Endothelial cell of umbilical vein (primary cell): ENCODE measurements at regions not wholly inside any gene's neighbourhood (a gene's known extent, or its start where the extent isn't known, plus 50 kb on each side); places are given as distances from the start of the nearest gene placed in this dataset.

Experiments
- POLR2AphosphoS5 ChIP-seq: IDR thresholded peaks from 2 replicates; pipeline ENCODE4 v1.6.1; 2012; ENCODE audit warnings: low read depth, mild to moderate bottlenecking, control low read depth, low read length, moderate library complexity; ENCODE audit not compliant: insufficient read depth
- TF ChIP-seq, protein P1 (sequence below), 2 donors: IDR thresholded peaks; 1 replicate in 1 of 2; 2 replicates in 1 of 2; pipeline ENCODE4 v1.5.1; 2011; ENCODE audit warnings: low read length in 2 of 2, mild to moderate bottlenecking in 2 of 2, moderate library complexity in 2 of 2, control low read depth in 1 of 2, inconsistent platforms in 1 of 2, low read depth in 1 of 2; ENCODE audit not compliant: insufficient read depth in 1 of 2; ENCODE audit errors: extremely low read depth in 1 of 2

DNA sequence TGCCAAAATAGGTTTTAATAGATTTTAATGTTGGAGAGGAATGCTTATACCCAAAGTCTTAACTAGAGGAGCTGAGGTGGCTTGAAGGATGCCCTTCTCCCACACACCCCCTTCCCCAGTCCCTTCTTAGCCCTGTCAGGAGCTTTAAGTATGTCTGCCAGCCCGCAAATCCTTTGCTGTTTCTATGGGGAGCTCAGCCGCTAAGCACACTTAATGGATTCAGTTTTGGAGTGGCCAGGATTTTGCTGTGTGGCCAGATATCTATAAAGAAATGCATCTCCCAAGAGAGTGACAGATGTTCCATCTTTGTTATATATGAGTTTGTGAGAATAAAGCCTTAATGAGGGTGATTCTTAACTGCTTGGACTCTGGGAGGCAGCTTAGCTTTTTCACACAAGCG, 152.9 kb upstream of the ZNF32 start:
- TF ChIP-seq, protein P1, sequence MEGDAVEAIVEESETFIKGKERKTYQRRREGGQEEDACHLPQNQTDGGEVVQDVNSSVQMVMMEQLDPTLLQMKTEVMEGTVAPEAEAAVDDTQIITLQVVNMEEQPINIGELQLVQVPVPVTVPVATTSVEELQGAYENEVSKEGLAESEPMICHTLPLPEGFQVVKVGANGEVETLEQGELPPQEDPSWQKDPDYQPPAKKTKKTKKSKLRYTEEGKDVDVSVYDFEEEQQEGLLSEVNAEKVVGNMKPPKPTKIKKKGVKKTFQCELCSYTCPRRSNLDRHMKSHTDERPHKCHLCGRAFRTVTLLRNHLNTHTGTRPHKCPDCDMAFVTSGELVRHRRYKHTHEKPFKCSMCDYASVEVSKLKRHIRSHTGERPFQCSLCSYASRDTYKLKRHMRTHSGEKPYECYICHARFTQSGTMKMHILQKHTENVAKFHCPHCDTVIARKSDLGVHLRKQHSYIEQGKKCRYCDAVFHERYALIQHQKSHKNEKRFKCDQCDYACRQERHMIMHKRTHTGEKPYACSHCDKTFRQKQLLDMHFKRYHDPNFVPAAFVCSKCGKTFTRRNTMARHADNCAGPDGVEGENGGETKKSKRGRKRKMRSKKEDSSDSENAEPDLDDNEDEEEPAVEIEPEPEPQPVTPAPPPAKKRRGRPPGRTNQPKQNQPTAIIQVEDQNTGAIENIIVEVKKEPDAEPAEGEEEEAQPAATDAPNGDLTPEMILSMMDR (IDR thresholded peaks at IDR 0.05; ENCODE audit: extremely low read depth in 1 of 2, insufficient read depth in 1 of 2, low read depth in 1 of 2, low read length in 2 of 2): no peak
- no peak for TF ChIP-seq POLR2AphosphoS5
